H1 (cell line): ENCODE measurements at regions not wholly inside any gene's neighbourhood (a gene's known extent, or its start where the extent isn't known, plus 50 kb on each side); places are given as distances from the start of the nearest gene placed in this dataset.

Source experiments
- ASH2L ChIP-seq: fragments of 200-600, 300-600 bp; sonication (generic); IDR thresholded peaks from one replicate; pipeline ENCODE4 v1.7.1; 2017; ENCODE audit warnings: low read length
- BACH1 ChIP-seq: IDR thresholded peaks from 2 replicates; pipeline ENCODE4 v1.6.1; 2012; ENCODE audit warnings: low read length, improper control_type of control experiment
- BCL11A ChIP-seq, 2 experiments: IDR thresholded peaks; one replicate each; pipeline ENCODE4 v1.6.1; 2011; ENCODE audit warnings: low read depth in 2 of 2, low read length in 2 of 2, mild to moderate bottlenecking in 2 of 2
- HDAC2 ChIP-seq, 2 experiments: fragments of 300-600 bp in 1 of 2; sonication (generic) in 1 of 2; IDR thresholded peaks; 2 replicates each; pipeline ENCODE4 v1.6.1; 2011 to 2012; ENCODE audit warnings: low read depth in 2 of 2, low read length in 2 of 2, mild to moderate bottlenecking in 2 of 2, moderate library complexity in 2 of 2, borderline replicate concordance in 1 of 2, inconsistent platforms in 1 of 2
- JUN ChIP-seq: IDR thresholded peaks from 2 replicates; pipeline ENCODE4 v1.6.1; 2011; ENCODE audit warnings: low read depth, mild to moderate bottlenecking, improper control_type of control experiment, low read length
- MAFK ChIP-seq: IDR thresholded peaks from 2 replicates; pipeline ENCODE4 v1.6.1; 2012; ENCODE audit warnings: low read depth, mild to moderate bottlenecking, improper control_type of control experiment, low read length
- RAD21 ChIP-seq, 2 experiments: IDR thresholded peaks in 1 of 2; conservative IDR thresholded peaks in 1 of 2; 2 replicates each; pipeline ENCODE4 v1.6.1; 2011; ENCODE audit warnings: low read depth in 2 of 2, low read length in 2 of 2, improper control_type of control experiment in 1 of 2, inconsistent platforms in 1 of 2, mild to moderate bottlenecking in 1 of 2, moderate library complexity in 1 of 2
- RNF2 ChIP-seq: fragments of 200-900, 300-1000 bp; sonication (generic); IDR thresholded peaks from 2 replicates; pipeline ENCODE4 v1.7.1; 2016; ENCODE audit warnings: borderline replicate concordance, low read depth, mild to moderate bottlenecking, antibody characterized with exemption, low read length; ENCODE audit not compliant: poor library complexity, severe bottlenecking; ENCODE audit errors: missing control alignments
- RXRA ChIP-seq: IDR thresholded peaks from 2 replicates; pipeline ENCODE4 v1.6.1; 2011; ENCODE audit warnings: low read depth, mild to moderate bottlenecking, low read length, moderate library complexity; ENCODE audit not compliant: insufficient read depth

DNA sequence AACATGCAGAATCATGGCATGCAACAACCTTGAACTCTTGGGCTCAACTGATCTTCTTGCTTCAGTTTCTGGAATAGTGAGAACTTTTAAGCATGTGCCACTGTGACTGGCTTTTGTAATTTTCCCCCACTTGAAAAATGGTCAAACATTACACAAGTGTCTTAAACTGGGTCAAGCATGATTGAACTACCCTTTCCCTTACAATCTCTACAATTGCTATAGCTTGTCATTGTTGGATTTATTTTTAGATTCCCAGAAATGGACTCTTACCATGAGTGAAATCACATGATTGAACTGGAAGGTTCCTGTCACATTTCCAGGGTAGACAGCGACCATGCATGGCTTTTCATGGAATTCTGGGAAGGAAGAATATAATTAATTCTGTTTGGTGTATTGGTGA lies 102.2 kb upstream of the TUBA3C start (continued):
- TF ChIP-seq ASH2L (no peak), MAFK (no peak), BACH1 (no peak), HDAC2 (IDR thresholded peaks at IDR 0.05; ENCODE audit: borderline replicate concordance in 1 of 2, low read depth in 2 of 2, low read length in 2 of 2) (no peak), JUN (no peak), RAD21 (IDR thresholded peaks at IDR 0.05 in 1 of 2, conservative IDR thresholded peaks at IDR 0.05 in 1 of 2; ENCODE audit: low read depth in 2 of 2, low read length in 2 of 2) (no peak), RXRA (no peak), BCL11A (IDR thresholded peaks at IDR 0.05; ENCODE audit: low read depth in 2 of 2, low read length in 2 of 2) (no peak), RNF2 (no peak)
